Neural progenitor cell (in vitro differentiated cells): ENCODE measurements at regions not wholly inside any gene's neighbourhood (a gene's known extent, or its start where the extent isn't known, plus 50 kb on each side); places are given as distances from the start of the nearest gene placed in this dataset.

Source experiments
- EZH2 ChIP-seq: fragments of 200-600 bp; sonication (generic); IDR thresholded peaks from 2 replicates; pipeline ENCODE4 v1.6.1; 2017; ENCODE audit warnings: antibody characterized with exemption, mild to moderate bottlenecking, moderate library complexity
- TF ChIP-seq, protein P1 (sequence below): fragments of 200-600 bp; sonication (generic); IDR thresholded peaks from 2 replicates; pipeline ENCODE4 v1.5.1; 2017; ENCODE audit warnings: antibody characterized with exemption, mild to moderate bottlenecking

DNA sequence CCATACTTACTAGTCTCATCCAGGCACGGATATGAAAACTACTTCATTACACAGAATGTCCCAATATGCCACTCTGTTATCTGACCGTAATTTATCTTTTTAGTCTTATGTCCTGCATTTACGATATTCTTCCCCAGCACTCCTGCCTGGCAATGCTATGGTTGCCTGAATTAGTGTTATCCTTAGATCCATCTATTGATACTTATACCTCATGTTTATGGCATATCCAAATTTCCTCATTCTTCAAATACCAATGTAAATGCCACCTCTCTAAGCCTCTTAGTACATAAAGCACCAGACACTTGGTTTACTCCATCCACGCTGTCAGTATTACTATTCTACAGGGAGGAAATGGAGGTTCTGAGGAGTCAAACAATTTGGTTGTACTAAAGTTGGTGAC lies 507.8 kb upstream of the NMUR2 start:
- TF ChIP-seq, protein P1, sequence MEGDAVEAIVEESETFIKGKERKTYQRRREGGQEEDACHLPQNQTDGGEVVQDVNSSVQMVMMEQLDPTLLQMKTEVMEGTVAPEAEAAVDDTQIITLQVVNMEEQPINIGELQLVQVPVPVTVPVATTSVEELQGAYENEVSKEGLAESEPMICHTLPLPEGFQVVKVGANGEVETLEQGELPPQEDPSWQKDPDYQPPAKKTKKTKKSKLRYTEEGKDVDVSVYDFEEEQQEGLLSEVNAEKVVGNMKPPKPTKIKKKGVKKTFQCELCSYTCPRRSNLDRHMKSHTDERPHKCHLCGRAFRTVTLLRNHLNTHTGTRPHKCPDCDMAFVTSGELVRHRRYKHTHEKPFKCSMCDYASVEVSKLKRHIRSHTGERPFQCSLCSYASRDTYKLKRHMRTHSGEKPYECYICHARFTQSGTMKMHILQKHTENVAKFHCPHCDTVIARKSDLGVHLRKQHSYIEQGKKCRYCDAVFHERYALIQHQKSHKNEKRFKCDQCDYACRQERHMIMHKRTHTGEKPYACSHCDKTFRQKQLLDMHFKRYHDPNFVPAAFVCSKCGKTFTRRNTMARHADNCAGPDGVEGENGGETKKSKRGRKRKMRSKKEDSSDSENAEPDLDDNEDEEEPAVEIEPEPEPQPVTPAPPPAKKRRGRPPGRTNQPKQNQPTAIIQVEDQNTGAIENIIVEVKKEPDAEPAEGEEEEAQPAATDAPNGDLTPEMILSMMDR: no peak
- no peak for TF ChIP-seq EZH2
